ENCODE measurements at regions not wholly inside any gene's neighbourhood (a gene's known extent, or its start where the extent isn't known, plus 50 kb on each side); places are given as distances from the start of the nearest gene placed in this dataset.

GRCh38 chr4:84434344-84434743 is 64.7 kb downstream of the NKX6-1 start:
- peaks cover 12% of the 10 kb centered on the region; the same call in 2 of the 3 replicates for H3K4me1 Mint-ChIP-seq
- H3K27ac Mint-ChIP-seq = no peak overlapping the region
- Histone ChIP-seq H3K4me3 (no peak overlapping the region), H3K4me2 (no peak overlapping the region), H3K36me3 (ENCODE audit: insufficient read depth) (no peaks in the 10 kb centered on the region), H3K9me2 (ENCODE audit: insufficient read depth) (no peaks in the 10 kb centered on the region), H3F3A (replicated peaks; ENCODE audit: low read depth) (no peaks in the 10 kb centered on the region), H2AFZ (no peak overlapping the region), H3K27ac (ENCODE audit: low read depth) (no peak overlapping the region), H3K27me3 (ENCODE audit: insufficient read depth) (no peaks in the 10 kb centered on the region), H3K4me1 (ENCODE audit: insufficient read depth) (no peaks in the 10 kb centered on the region), H3K79me2 (replicated peaks; ENCODE audit: insufficient read depth) (no peaks in the 10 kb centered on the region), H4K20me1 (replicated peaks; ENCODE audit: insufficient read depth) (no peaks in the 10 kb centered on the region)
- ATAC-seq = no peak
- no peaks in the 10 kb centered on the region; the same call in 1 of the 3 replicates for H3K9me3 Mint-ChIP-seq
- H3K4me3 Mint-ChIP-seq = no peak overlapping the region
- no peaks in the 10 kb centered on the region for H3K36me3 Mint-ChIP-seq (ENCODE audit: low read depth)
- TF ChIP-seq ZNF331 (CRISPR knock-in tag; IDR thresholded peaks at IDR 0.05; ENCODE audit: low read depth) (no peak), ZNF114 (CRISPR knock-in tag; IDR thresholded peaks at IDR 0.05) (no peak), POLR2AphosphoS5 (IDR thresholded peaks at IDR 0.05; ENCODE audit: low read depth) (no peak), EZH2 (IDR thresholded peaks at IDR 0.05; ENCODE audit: low read depth, unreplicated experiment) (no peak), ZNF462 (CRISPR knock-in tag; IDR thresholded peaks at IDR 0.05) (no peak), JUNB (IDR thresholded peaks at IDR 0.05; ENCODE audit: unreplicated experiment) (no peak), CREB1 (CRISPR knock-in tag; IDR thresholded peaks at IDR 0.05; ENCODE audit: low read depth) (no peak), STAT1 (IDR thresholded peaks at IDR 0.05; ENCODE audit: unreplicated experiment) (no peak), NANOG (IDR thresholded peaks at IDR 0.05; ENCODE audit: borderline replicate concordance) (no peak), EZH2phosphoT487 (IDR thresholded peaks at IDR 0.05; ENCODE audit: unreplicated experiment) (no peak), ETS1 (IDR thresholded peaks at IDR 0.05) (no peak)
- TF ChIP-seq, protein P1, sequence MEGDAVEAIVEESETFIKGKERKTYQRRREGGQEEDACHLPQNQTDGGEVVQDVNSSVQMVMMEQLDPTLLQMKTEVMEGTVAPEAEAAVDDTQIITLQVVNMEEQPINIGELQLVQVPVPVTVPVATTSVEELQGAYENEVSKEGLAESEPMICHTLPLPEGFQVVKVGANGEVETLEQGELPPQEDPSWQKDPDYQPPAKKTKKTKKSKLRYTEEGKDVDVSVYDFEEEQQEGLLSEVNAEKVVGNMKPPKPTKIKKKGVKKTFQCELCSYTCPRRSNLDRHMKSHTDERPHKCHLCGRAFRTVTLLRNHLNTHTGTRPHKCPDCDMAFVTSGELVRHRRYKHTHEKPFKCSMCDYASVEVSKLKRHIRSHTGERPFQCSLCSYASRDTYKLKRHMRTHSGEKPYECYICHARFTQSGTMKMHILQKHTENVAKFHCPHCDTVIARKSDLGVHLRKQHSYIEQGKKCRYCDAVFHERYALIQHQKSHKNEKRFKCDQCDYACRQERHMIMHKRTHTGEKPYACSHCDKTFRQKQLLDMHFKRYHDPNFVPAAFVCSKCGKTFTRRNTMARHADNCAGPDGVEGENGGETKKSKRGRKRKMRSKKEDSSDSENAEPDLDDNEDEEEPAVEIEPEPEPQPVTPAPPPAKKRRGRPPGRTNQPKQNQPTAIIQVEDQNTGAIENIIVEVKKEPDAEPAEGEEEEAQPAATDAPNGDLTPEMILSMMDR (conservative IDR thresholded peaks at IDR 0.05; ENCODE audit: low read depth in 2 of 2) = no peak
- TF ChIP-seq, protein P2, sequence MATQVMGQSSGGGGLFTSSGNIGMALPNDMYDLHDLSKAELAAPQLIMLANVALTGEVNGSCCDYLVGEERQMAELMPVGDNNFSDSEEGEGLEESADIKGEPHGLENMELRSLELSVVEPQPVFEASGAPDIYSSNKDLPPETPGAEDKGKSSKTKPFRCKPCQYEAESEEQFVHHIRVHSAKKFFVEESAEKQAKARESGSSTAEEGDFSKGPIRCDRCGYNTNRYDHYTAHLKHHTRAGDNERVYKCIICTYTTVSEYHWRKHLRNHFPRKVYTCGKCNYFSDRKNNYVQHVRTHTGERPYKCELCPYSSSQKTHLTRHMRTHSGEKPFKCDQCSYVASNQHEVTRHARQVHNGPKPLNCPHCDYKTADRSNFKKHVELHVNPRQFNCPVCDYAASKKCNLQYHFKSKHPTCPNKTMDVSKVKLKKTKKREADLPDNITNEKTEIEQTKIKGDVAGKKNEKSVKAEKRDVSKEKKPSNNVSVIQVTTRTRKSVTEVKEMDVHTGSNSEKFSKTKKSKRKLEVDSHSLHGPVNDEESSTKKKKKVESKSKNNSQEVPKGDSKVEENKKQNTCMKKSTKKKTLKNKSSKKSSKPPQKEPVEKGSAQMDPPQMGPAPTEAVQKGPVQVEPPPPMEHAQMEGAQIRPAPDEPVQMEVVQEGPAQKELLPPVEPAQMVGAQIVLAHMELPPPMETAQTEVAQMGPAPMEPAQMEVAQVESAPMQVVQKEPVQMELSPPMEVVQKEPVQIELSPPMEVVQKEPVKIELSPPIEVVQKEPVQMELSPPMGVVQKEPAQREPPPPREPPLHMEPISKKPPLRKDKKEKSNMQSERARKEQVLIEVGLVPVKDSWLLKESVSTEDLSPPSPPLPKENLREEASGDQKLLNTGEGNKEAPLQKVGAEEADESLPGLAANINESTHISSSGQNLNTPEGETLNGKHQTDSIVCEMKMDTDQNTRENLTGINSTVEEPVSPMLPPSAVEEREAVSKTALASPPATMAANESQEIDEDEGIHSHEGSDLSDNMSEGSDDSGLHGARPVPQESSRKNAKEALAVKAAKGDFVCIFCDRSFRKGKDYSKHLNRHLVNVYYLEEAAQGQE (IDR thresholded peaks at IDR 0.05; ENCODE audit: unreplicated experiment) = no peak
- H3K27me3 Mint-ChIP-seq (ENCODE audit: insufficient read depth, low read depth, poor library complexity) = no peaks in the 10 kb centered on the region
- DNase-seq (ENCODE audit: low spot score) = no peak

Data from GM23338 (cell line).